Osteoblast (primary cell): ENCODE measurements at regions not wholly inside any gene's neighbourhood (a gene's known extent, or its start where the extent isn't known, plus 50 kb on each side); places are given as distances from the start of the nearest gene placed in this dataset.

Experiments used
- DNase-seq: peaks from one replicate; pipeline ENCODE4 v3.0.0; 2011; ENCODE audit warnings: low spot score, mixed read lengths; ENCODE audit not compliant: insufficient read length; ENCODE audit errors: missing footprints
- H2AFZ ChIP-seq: 2 replicates; pipeline ENCODE4 v1.6.0; 2011; ENCODE audit warnings: mild to moderate bottlenecking, low read length
- H3K27ac ChIP-seq: 2 replicates; pipeline ENCODE4 v1.5.1; 2011; ENCODE audit warnings: mild to moderate bottlenecking, low read depth, low read length, moderate library complexity
- H3K27me3 ChIP-seq: 2 replicates; pipeline ENCODE4 v1.6.0; 2012; ENCODE audit warnings: mild to moderate bottlenecking, control low read depth, inconsistent platforms, low read length, moderate library complexity; ENCODE audit not compliant: insufficient read depth
- H3K36me3 ChIP-seq: 2 replicates; pipeline ENCODE4 v1.5.1; 2011; ENCODE audit warnings: mild to moderate bottlenecking, low read length, control low read depth, moderate library complexity; ENCODE audit not compliant: insufficient read depth
- H3K4me1 ChIP-seq: 2 replicates; pipeline ENCODE4 v1.5.1; 2011; ENCODE audit warnings: mild to moderate bottlenecking, low read length, control low read depth, moderate library complexity; ENCODE audit not compliant: insufficient read depth
- H3K4me2 ChIP-seq: 2 replicates; pipeline ENCODE4 v1.6.0; 2011; ENCODE audit warnings: mild to moderate bottlenecking, low read length; ENCODE audit not compliant: insufficient read depth
- H3K4me3 ChIP-seq: fragments of 200-600 bp; sonication (generic); 3 replicates; pipeline ENCODE4 v1.5.1; 2012; ENCODE audit warnings: mild to moderate bottlenecking, low read length, inconsistent platforms; ENCODE audit not compliant: insufficient read depth
- H3K79me2 ChIP-seq: 2 replicates; pipeline ENCODE4 v1.6.0; 2012; ENCODE audit warnings: mild to moderate bottlenecking, low read length, control low read depth, inconsistent platforms; ENCODE audit not compliant: insufficient read depth
- H3K9me3 ChIP-seq: 2 replicates; pipeline ENCODE4 v1.5.1; 2011; ENCODE audit warnings: low read depth, low read length, control low read depth
- H4K20me1 ChIP-seq: 2 replicates; pipeline ENCODE4 v1.6.0; 2012; ENCODE audit warnings: mild to moderate bottlenecking, low read length, control low read depth; ENCODE audit not compliant: insufficient read depth
- CTCF ChIP-seq: IDR thresholded peaks from 2 replicates; pipeline ENCODE4 v1.5.1; 2011; ENCODE audit warnings: mild to moderate bottlenecking, low read depth, low read length, moderate library complexity; ENCODE audit errors: extremely low read depth

- peaks cover 3% of the 10 kb centered on the region for H3K27me3 ChIP-seq
These were observed 121.0 kb upstream of the PARD3 start for GRCh38 chr10:34936061-34936460.

GRCh38 chr10:34933676-34934075, 118.6 kb upstream of the PARD3 start:
- H4K20me1 ChIP-seq, result no peaks in the 10 kb centered on the region
- peaks cover 3% of the 10 kb centered on the region for H3K27me3 ChIP-seq
- H3K4me2 ChIP-seq, result no peak overlapping the region
- no peak overlapping the region for H3K27ac ChIP-seq
- H3K4me1 ChIP-seq, result peaks cover 7% of the 10 kb centered on the region
- no peaks in the 10 kb centered on the region for H3K9me3 ChIP-seq
- H3K79me2 ChIP-seq, result no peaks in the 10 kb centered on the region
- H3K36me3 ChIP-seq, result no peaks in the 10 kb centered on the region
- no peak for DNase-seq
- TF ChIP-seq CTCF, result no peak
- H2AFZ ChIP-seq, result no peak overlapping the region
- no peak overlapping the region for H3K4me3 ChIP-seq

More at GRCh38 chr10:34936061-34936460, 121.0 kb upstream of the PARD3 start:
- no peak for TF ChIP-seq CTCF
- Histone ChIP-seq H3K4me3 (no peak overlapping the region), H3K9me3 (no peaks in the 10 kb centered on the region), H3K36me3 (no peaks in the 10 kb centered on the region), H2AFZ (no peak overlapping the region), H3K4me1 (peaks cover 8% of the 10 kb centered on the region), H4K20me1 (no peaks in the 10 kb centered on the region), H3K4me2 (no peak overlapping the region), H3K79me2 (no peaks in the 10 kb centered on the region), H3K27ac (no peak overlapping the region)
- DNase-seq, result no peak

GRCh38 chr10:34932235-34932634, 117.1 kb upstream of the PARD3 start:
- H3K27ac ChIP-seq, result no peak overlapping the region

DNA sequence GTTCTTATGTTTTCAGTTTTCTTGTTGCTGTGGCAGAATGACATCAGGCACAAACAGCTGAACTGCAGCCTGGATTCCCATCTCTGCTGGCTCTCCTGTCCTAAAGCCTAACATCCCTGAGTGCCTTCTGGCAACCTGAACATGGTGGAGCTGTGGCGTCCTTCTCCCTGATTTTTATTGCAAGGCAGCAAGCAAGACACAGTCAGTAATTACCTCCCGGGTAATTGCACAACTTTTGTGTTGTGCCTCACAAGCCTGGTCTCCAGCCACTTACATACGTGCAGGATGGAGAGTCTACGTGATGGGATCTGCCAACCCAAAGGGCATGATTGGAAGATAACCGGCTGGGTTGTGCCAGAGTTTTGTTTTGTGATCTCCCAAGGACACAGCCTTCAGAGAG, 116.1 kb upstream of the PARD3 start:
- Histone ChIP-seq H3K27me3 (peaks cover 3% of the 10 kb centered on the region), H3K36me3 (no peaks in the 10 kb centered on the region), H3K27ac (no peak overlapping the region), H3K4me3 (no peak overlapping the region), H3K9me3 (no peaks in the 10 kb centered on the region), H2AFZ (no peak overlapping the region), H4K20me1 (no peaks in the 10 kb centered on the region), H3K79me2 (no peaks in the 10 kb centered on the region), H3K4me1 (no peaks in the 10 kb centered on the region), H3K4me2 (no peak overlapping the region)
- TF ChIP-seq CTCF, result no peak
- no peak for DNase-seq

More at GRCh38 chr10:34932235-34932634, 117.1 kb upstream of the PARD3 start:
- Histone ChIP-seq H3K79me2 (no peaks in the 10 kb centered on the region), H3K4me3 (no peak overlapping the region), H3K36me3 (no peaks in the 10 kb centered on the region), H3K27me3 (peaks cover 3% of the 10 kb centered on the region), H4K20me1 (no peaks in the 10 kb centered on the region), H2AFZ (no peak overlapping the region), H3K9me3 (no peaks in the 10 kb centered on the region), H3K4me1 (no peaks in the 10 kb centered on the region), H3K4me2 (no peak overlapping the region)
- no peak for TF ChIP-seq CTCF
- DNase-seq, result no peak
